ENCODE measurements at regions not wholly inside any gene's neighbourhood (a gene's known extent, or its start where the extent isn't known, plus 50 kb on each side); places are given as distances from the start of the nearest gene placed in this dataset.

DNA sequence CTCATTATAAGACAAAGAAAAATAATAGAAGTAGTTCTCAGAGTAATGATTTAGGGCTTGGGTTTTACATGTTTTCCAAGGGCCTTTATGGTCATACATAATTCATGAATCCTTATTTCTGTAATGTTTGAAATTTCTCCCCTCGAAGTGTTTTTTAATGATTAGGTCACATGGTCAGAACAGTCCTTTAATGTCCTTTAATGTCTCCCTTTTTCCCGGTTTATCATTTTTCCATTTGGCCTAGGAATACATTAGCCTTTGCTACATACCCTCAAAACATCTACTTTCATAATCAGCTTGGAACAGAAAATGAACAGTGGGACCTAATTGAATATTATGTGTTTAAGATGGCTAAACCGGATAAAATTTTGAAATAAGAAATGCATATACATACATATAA, 159.9 kb upstream of the ROBO2 start:
- ChIA-PET CTCF (no interaction called here), POLR2A (no interaction called here)
- in situ Hi-C loops (cut with HindIII; ENCODE audit: low pct_unique_long_range_greater_than_20kb, low sequenced_read_pairs): no loop called here
- DNase-seq (ENCODE audit: low read depth, low spot score): no peak
- intact Hi-C loops (cut with micrococcal nuclease; ENCODE audit: unreplicated experiment): no loop called here
- no peak overlapping the region for H3K4me3 ChIP-seq (ENCODE audit: low read depth in 2 of 2, low read length in 2 of 2)
- no peak for TF ChIP-seq TCF7L2 (IDR thresholded peaks at IDR 0.05; ENCODE audit: low read depth, low read length)
- no peak for TF ChIP-seq REST (IDR thresholded peaks at IDR 0.05; ENCODE audit: insufficient read depth in 1 of 2, low read depth in 2 of 2, low read length in 1 of 2)
- no peak overlapping the region for H3K27ac ChIP-seq (ENCODE audit: low read length)
- H3K36me3 ChIP-seq (ENCODE audit: control insufficient read depth, insufficient read depth, low read length): no peaks in the 10 kb centered on the region
- H3K4me1 ChIP-seq (ENCODE audit: control insufficient read depth, insufficient read depth, low read length): no peaks in the 10 kb centered on the region
- H3K9me3 ChIP-seq (ENCODE audit: control insufficient read depth, insufficient read depth, low read depth, low read length): no peaks in the 10 kb centered on the region
- BruUV-seq (replicated peaks): no TSS peak
- H3K27me3 ChIP-seq (ENCODE audit: control insufficient read depth, insufficient read depth, low read length): no peaks in the 10 kb centered on the region
- ATAC-seq: no peak

DNA sequence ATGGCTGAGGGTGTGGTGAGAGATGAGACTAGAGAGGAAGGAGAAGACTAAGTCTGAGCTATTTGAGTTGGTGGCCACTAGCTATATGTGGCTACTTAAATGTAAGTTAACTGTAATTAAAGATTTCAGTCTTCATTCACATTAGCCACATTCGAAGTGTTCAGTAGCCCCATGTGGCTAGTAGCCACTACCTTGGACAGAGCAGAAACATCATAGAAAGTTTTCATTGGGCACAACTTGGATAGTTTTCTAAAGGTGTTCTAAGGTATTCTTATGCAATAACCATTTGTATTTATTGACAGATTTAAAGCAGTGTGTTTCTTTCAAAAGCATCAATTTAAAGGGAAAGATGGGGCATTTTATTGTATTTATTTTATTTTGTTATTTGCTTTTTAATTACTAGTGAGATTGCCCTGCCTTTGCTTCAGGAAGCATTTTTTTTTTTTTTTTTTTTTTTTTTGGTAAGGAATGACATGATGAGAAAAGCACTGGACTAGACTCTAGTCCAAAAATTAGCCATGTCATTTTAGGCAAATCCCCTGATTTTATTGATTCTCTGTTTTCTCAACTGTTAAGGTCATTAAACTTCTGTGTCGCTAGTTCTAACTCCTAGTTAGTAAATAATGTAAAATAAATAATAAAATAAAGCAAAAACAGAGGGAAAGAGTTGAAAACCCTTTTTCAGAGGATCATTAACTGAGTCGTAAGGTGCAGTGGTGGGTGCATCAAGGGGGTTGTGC, 153.0 kb upstream of the ROBO2 start:
- DNase-seq (ENCODE audit: low read depth, low spot score) (no peak), ATAC-seq (no peak)
- Histone ChIP-seq H3K27ac (ENCODE audit: low read length) (no peak overlapping the region), H3K9me3 (ENCODE audit: control insufficient read depth, insufficient read depth, low read depth, low read length) (no peaks in the 10 kb centered on the region), H3K27me3 (ENCODE audit: control insufficient read depth, insufficient read depth, low read length) (no peaks in the 10 kb centered on the region), H3K4me1 (ENCODE audit: control insufficient read depth, insufficient read depth, low read length) (no peaks in the 10 kb centered on the region), H3K36me3 (ENCODE audit: control insufficient read depth, insufficient read depth, low read length) (no peaks in the 10 kb centered on the region), H3K4me3 (ENCODE audit: low read depth in 2 of 2, low read length in 2 of 2) (no peak overlapping the region)
- no peak for TF ChIP-seq TCF7L2 (IDR thresholded peaks at IDR 0.05; ENCODE audit: low read depth, low read length)
- TF ChIP-seq CTCF (IDR thresholded peaks at IDR 0.05): no peak
- no peak for TF ChIP-seq SIN3A (IDR thresholded peaks at IDR 0.05; ENCODE audit: borderline replicate concordance, insufficient read depth, low read depth, low read length)
- no peak for TF ChIP-seq POLR2AphosphoS5 (IDR thresholded peaks at IDR 0.05; ENCODE audit: low read depth, low read length)
- no peak for TF ChIP-seq REST (IDR thresholded peaks at IDR 0.05; ENCODE audit: insufficient read depth in 1 of 2, low read depth in 2 of 2, low read length in 1 of 2)
- intact Hi-C loops (cut with micrococcal nuclease; ENCODE audit: unreplicated experiment): no loop called here
- in situ Hi-C loops (cut with HindIII; ENCODE audit: low pct_unique_long_range_greater_than_20kb, low sequenced_read_pairs): no loop called here
- BruUV-seq (replicated peaks): no TSS peak
- ChIA-PET POLR2A (no interaction called here), CTCF (no interaction called here)

Measured in Panc1 (cell line).